Hepatocyte (in vitro differentiated cells): ENCODE measurements at regions not wholly inside any gene's neighbourhood (a gene's known extent, or its start where the extent isn't known, plus 50 kb on each side); places are given as distances from the start of the nearest gene placed in this dataset.

ENCODE experiments used
- DNase-seq: peaks from one replicate; pipeline ENCODE4 v3.0.0-alpha.2; 2016; ENCODE audit warnings: low spot score
- H2AFZ ChIP-seq: fragments of 200-600 bp; sonication (generic); 2 replicates; pipeline ENCODE4 v1.6.0; 2016; ENCODE audit warnings: antibody characterized with exemption, mild to moderate bottlenecking
- H3K27ac ChIP-seq: fragments of 200-600 bp; sonication (generic); 2 replicates; pipeline ENCODE4 v1.5.1; 2016; ENCODE audit warnings: mild to moderate bottlenecking
- H3K27me3 ChIP-seq: fragments of 200-600 bp; sonication (generic); 2 replicates; pipeline ENCODE4 v1.6.1; 2016
- H3K36me3 ChIP-seq: fragments of 200-600 bp; sonication (generic); replicated peaks from 2 replicates; pipeline ENCODE4 v1.5.1; 2016; ENCODE audit warnings: low read depth; ENCODE audit not compliant: insufficient read depth
- H3K4me1 ChIP-seq: fragments of 200-600 bp; sonication (generic); 2 replicates; pipeline ENCODE4 v1.5.1; 2016; ENCODE audit warnings: mild to moderate bottlenecking, moderate library complexity; ENCODE audit not compliant: insufficient read depth
- H3K4me2 ChIP-seq: fragments of 200-600 bp; sonication (generic); 2 replicates; pipeline ENCODE4 v1.6.0; 2016
- H3K4me3 ChIP-seq: fragments of 200-600 bp; sonication (generic); 2 replicates; pipeline ENCODE4 v1.5.1; 2016; ENCODE audit warnings: mild to moderate bottlenecking
- H3K79me2 ChIP-seq: fragments of 200-600 bp; sonication (generic); 2 replicates; pipeline ENCODE4 v1.6.0; 2017; ENCODE audit warnings: mild to moderate bottlenecking
- H3K9me2 ChIP-seq: fragments of 200-600 bp; sonication (generic); replicated peaks from 2 replicates; pipeline ENCODE4 v1.6.0; 2017; ENCODE audit warnings: mild to moderate bottlenecking; ENCODE audit not compliant: insufficient read depth
- H3K9me3 ChIP-seq: fragments of 200-600 bp; sonication (generic); 2 replicates; pipeline ENCODE4 v1.5.1; 2016; ENCODE audit warnings: low read depth, mild to moderate bottlenecking
- H4K20me1 ChIP-seq: fragments of 200-600 bp; sonication (generic); 2 replicates; pipeline ENCODE4 v1.6.0; 2016; ENCODE audit warnings: mild to moderate bottlenecking; ENCODE audit not compliant: insufficient read depth, poor library complexity, severe bottlenecking
- CTCF ChIP-seq: fragments of 200-600 bp; sonication (generic); IDR thresholded peaks from 2 replicates; pipeline ENCODE4 v1.5.1; 2016; ENCODE audit warnings: antibody characterized with exemption, mild to moderate bottlenecking; ENCODE audit not compliant: poor library complexity
- EZH2 ChIP-seq: fragments of 200-600 bp; sonication (generic); IDR thresholded peaks from 2 replicates; pipeline ENCODE4 v1.6.1; 2016; ENCODE audit warnings: antibody characterized with exemption, mild to moderate bottlenecking, borderline replicate concordance
- EZH2phosphoT487 ChIP-seq: fragments of 200-600 bp; sonication (generic); IDR thresholded peaks from one replicate; pipeline ENCODE4 v1.6.1; 2018; ENCODE audit warnings: antibody characterized with exemption, mild to moderate bottlenecking, low read depth, moderate library complexity; ENCODE audit not compliant: unreplicated experiment, severe bottlenecking
- WGBS: methylation state at CpG from one replicate; pipeline ENCODE4 v1.1.6; 2016; ENCODE audit warnings: low lambda C conversion rate; ENCODE audit errors: missing lambda C conversion rate; 5-methylcytosine and 5-hydroxymethylcytosine counted together

GRCh38 chr20:11124849-11125505, 451.2 kb upstream of the JAG1 start:
- Histone ChIP-seq H3K4me2 (no peak overlapping the region), H4K20me1 (no peaks in the 10 kb centered on the region), H3K36me3 (no peaks in the 10 kb centered on the region), H3K4me1 (no peaks in the 10 kb centered on the region), H3K27ac (no peak overlapping the region), H3K27me3 (no peaks in the 10 kb centered on the region), H3K9me3 (no peaks in the 10 kb centered on the region), H3K9me2 (no peaks in the 10 kb centered on the region), H3K4me3 (no peak overlapping the region), H2AFZ (no peak overlapping the region), H3K79me2 (no peaks in the 10 kb centered on the region)
- WGBS = 61% methylated on average over 2 of the region's 2 CpGs
- TF ChIP-seq EZH2 = no peak
- no peak for TF ChIP-seq EZH2phosphoT487
- no peak for TF ChIP-seq CTCF
- no peak for DNase-seq

- 76% methylated on average over 3 of the region's 3 CpGs for WGBS
- DNase-seq = no peak
These were observed 454.5 kb upstream of the JAG1 start for GRCh38 chr20:11128220-11128718.

DNA sequence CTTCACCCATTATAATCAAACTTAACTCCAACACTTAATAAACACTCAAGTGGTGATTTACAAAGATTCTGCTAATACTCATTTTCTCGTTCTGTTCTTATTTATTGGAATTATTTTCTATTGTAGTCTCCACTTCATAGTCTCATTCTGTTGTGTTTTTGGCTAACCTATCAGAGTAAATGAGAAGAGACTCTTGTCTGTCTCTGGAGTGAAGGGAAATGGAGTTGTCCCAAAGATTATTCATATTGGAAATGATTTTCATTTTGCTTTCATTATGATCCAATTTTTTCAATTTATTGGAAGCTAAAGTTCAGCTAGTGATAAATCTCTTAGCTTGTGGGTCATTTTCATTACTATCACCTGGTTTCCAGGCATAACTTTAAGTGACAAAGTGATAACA, 454.9 kb upstream of the JAG1 start:
- H3K9me2 ChIP-seq = no peaks in the 10 kb centered on the region
- no peak overlapping the region for H3K4me2 ChIP-seq
- H3K79me2 ChIP-seq = no peaks in the 10 kb centered on the region
- no peaks in the 10 kb centered on the region for H3K9me3 ChIP-seq
- TF ChIP-seq EZH2 (no peak), EZH2phosphoT487 (no peak), CTCF (no peak)
- peaks cover 6% of the 10 kb centered on the region for H3K4me1 ChIP-seq
- H3K27ac ChIP-seq = no peak overlapping the region
- H3K4me3 ChIP-seq = no peak overlapping the region
- no peaks in the 10 kb centered on the region for H3K36me3 ChIP-seq
- 88% methylated on average over 1 of the region's 1 CpG for WGBS
- DNase-seq = no peak
- no peak overlapping the region for H2AFZ ChIP-seq
- no peaks in the 10 kb centered on the region for H4K20me1 ChIP-seq
- H3K27me3 ChIP-seq = no peaks in the 10 kb centered on the region

More at GRCh38 chr20:11128220-11128718, 454.5 kb upstream of the JAG1 start:
- TF ChIP-seq EZH2 (no peak), EZH2phosphoT487 (no peak), CTCF (no peak)
- Histone ChIP-seq H3K27me3 (no peaks in the 10 kb centered on the region), H3K4me1 (peaks cover 1% of the 10 kb centered on the region), H3K36me3 (no peaks in the 10 kb centered on the region), H3K9me2 (no peaks in the 10 kb centered on the region), H3K9me3 (no peaks in the 10 kb centered on the region), H4K20me1 (no peaks in the 10 kb centered on the region), H3K79me2 (no peaks in the 10 kb centered on the region), H3K4me2 (no peak overlapping the region), H3K27ac (no peak overlapping the region), H3K4me3 (no peak overlapping the region), H2AFZ (no peak overlapping the region)
